ENCODE measurements at regions not wholly inside any gene's neighbourhood (a gene's known extent, or its start where the extent isn't known, plus 50 kb on each side); places are given as distances from the start of the nearest gene placed in this dataset.

DNA sequence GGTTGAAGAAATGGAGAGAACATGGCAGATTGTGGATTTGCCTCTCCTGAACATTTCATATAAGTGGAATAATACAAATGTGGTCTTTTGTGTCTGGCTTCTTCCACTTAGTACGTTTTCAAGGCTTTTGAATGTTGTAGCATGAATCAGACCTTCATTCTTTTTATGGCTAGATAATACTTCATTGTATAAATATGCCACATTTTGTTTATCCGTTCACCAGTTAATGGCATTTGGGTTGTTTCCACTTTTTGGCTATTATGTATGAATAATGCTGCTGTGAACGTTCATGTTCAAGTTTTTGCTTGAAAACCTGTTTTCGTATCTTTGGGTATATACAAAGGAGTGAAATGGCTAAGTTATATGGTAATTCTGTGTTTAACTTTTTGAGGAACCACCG, 130.4 kb downstream of the TANC2 start:
- no TSS peak for BruUV-seq (replicated peaks)
- no peak overlapping the region for H3K4me3 ChIP-seq
- intact Hi-C loops (cut with micrococcal nuclease; ENCODE audit: unreplicated experiment), result no loop called here
- no peaks in the 10 kb centered on the region for H3K9me2 ChIP-seq (ENCODE audit: insufficient read depth)
- TF ChIP-seq EZH2 (IDR thresholded peaks at IDR 0.05; ENCODE audit: low read depth), result no peak
- TF ChIP-seq, protein P1, sequence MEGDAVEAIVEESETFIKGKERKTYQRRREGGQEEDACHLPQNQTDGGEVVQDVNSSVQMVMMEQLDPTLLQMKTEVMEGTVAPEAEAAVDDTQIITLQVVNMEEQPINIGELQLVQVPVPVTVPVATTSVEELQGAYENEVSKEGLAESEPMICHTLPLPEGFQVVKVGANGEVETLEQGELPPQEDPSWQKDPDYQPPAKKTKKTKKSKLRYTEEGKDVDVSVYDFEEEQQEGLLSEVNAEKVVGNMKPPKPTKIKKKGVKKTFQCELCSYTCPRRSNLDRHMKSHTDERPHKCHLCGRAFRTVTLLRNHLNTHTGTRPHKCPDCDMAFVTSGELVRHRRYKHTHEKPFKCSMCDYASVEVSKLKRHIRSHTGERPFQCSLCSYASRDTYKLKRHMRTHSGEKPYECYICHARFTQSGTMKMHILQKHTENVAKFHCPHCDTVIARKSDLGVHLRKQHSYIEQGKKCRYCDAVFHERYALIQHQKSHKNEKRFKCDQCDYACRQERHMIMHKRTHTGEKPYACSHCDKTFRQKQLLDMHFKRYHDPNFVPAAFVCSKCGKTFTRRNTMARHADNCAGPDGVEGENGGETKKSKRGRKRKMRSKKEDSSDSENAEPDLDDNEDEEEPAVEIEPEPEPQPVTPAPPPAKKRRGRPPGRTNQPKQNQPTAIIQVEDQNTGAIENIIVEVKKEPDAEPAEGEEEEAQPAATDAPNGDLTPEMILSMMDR (conservative IDR thresholded peaks at IDR 0.05), result no peak
- no peaks in the 10 kb centered on the region for H3K27me3 ChIP-seq (ENCODE audit: insufficient read depth, low read depth)
- H3K4me1 ChIP-seq (replicated peaks; ENCODE audit: insufficient read depth), result no peaks in the 10 kb centered on the region
- no peak for DNase-seq
- H3K4me2 ChIP-seq, result no peak overlapping the region
- H4K20me1 ChIP-seq (ENCODE audit: insufficient read depth), result peaks cover 81% of the 10 kb centered on the region
- H3K36me3 ChIP-seq (ENCODE audit: low read depth), result peaks cover 23% of the 10 kb centered on the region
- ChIA-PET CTCF (no interaction called here), POLR2A (ENCODE audit: unreplicated experiment) (interaction anchor here (0.6 kb wide), 1 partner anchor 376 kb away, joined by 4 read pairs; no protein-coding TSS in a partner anchor)
- H3K27ac ChIP-seq, result no peak overlapping the region
- peaks cover 90% of the 10 kb centered on the region for H3K79me2 ChIP-seq (ENCODE audit: low read depth)
- H3F3A ChIP-seq (ENCODE audit: insufficient read depth, low read depth), result peaks cover 47% of the 10 kb centered on the region
- no peak overlapping the region for H2AFZ ChIP-seq
- H3K9me3 ChIP-seq (ENCODE audit: insufficient read depth, low read depth), result no peaks in the 10 kb centered on the region

- Histone ChIP-seq H3K4me1 (replicated peaks; ENCODE audit: insufficient read depth) (no peaks in the 10 kb centered on the region), H3K9me2 (ENCODE audit: insufficient read depth) (no peaks in the 10 kb centered on the region), H4K20me1 (ENCODE audit: insufficient read depth) (peaks cover 80% of the 10 kb centered on the region), H3K27me3 (ENCODE audit: insufficient read depth, low read depth) (no peaks in the 10 kb centered on the region), H3K36me3 (ENCODE audit: low read depth) (peaks cover 34% of the 10 kb centered on the region), H2AFZ (no peak overlapping the region), H3K9me3 (ENCODE audit: insufficient read depth, low read depth) (no peaks in the 10 kb centered on the region), H3K4me3 (no peak overlapping the region), H3F3A (ENCODE audit: insufficient read depth, low read depth) (peaks cover 51% of the 10 kb centered on the region), H3K4me2 (no peak overlapping the region), H3K27ac (no peak overlapping the region), H3K79me2 (ENCODE audit: low read depth) (peaks cover 86% of the 10 kb centered on the region)
- no TSS peak for BruUV-seq (replicated peaks)
- TF ChIP-seq, protein P1 (conservative IDR thresholded peaks at IDR 0.05), result no peak
- no peak for TF ChIP-seq EZH2 (IDR thresholded peaks at IDR 0.05; ENCODE audit: low read depth)
- intact Hi-C loops (cut with micrococcal nuclease; ENCODE audit: unreplicated experiment), result no loop called here
- ChIA-PET POLR2A (ENCODE audit: unreplicated experiment) (no interaction called here), CTCF (no interaction called here)
- DNase-seq, result no peak
Observed at GRCh38 chr17:63099425-63099824, 133.4 kb downstream of the TANC2 start.

DNA sequence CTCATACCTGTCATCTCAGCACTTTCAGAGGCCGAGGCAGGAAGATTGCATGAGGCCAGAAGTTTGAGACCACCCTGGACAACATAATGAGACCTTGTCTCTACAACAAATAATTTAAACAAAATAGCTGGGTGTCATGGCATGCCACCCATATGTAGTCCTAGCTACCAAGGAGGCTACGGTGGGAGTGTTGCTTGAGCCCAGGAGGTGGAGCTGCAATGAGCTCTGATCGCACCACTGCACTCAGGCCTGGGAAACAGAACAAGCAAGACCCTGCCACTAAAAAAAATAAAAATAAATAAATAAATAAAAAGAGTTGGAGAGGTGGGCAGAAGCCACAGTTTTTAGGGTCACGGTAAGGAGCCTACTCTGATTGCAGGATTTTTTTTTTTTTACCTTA, 136.0 kb downstream of the TANC2 start:
- H3F3A ChIP-seq (ENCODE audit: insufficient read depth, low read depth), result peaks cover 64% of the 10 kb centered on the region; the same call in 1 of the 2 replicates

More for the DNA sequence above, 136.0 kb downstream of the TANC2 start:
- Histone ChIP-seq H3K79me2 (ENCODE audit: low read depth) (peaks cover 83% of the 10 kb centered on the region), H3K9me2 (ENCODE audit: insufficient read depth) (no peaks in the 10 kb centered on the region), H3K36me3 (ENCODE audit: low read depth) (peaks cover 34% of the 10 kb centered on the region), H3K27ac (no peak overlapping the region), H3K4me2 (no peak overlapping the region), H3K4me3 (no peak overlapping the region), H4K20me1 (ENCODE audit: insufficient read depth) (peaks cover 75% of the 10 kb centered on the region), H3K27me3 (ENCODE audit: insufficient read depth, low read depth) (no peaks in the 10 kb centered on the region), H2AFZ (no peak overlapping the region), H3K4me1 (replicated peaks; ENCODE audit: insufficient read depth) (no peaks in the 10 kb centered on the region), H3K9me3 (ENCODE audit: insufficient read depth, low read depth) (no peaks in the 10 kb centered on the region)
- BruUV-seq (replicated peaks), result no TSS peak
- intact Hi-C loops (cut with micrococcal nuclease; ENCODE audit: unreplicated experiment), result no loop called here
- TF ChIP-seq EZH2 (IDR thresholded peaks at IDR 0.05; ENCODE audit: low read depth), result no peak
- TF ChIP-seq, protein P1 (conservative IDR thresholded peaks at IDR 0.05), result no peak
- no peak for DNase-seq
- ChIA-PET CTCF (no interaction called here), POLR2A (ENCODE audit: unreplicated experiment) (interaction anchor here (0.6 kb wide), 1 partner anchor 399 kb away, joined by 4 read pairs; no protein-coding TSS in a partner anchor)
